Right lobe of liver (tissue), 4 donors: ENCODE measurements at regions not wholly inside any gene's neighbourhood (a gene's known extent, or its start where the extent isn't known, plus 50 kb on each side); places are given as distances from the start of the nearest gene placed in this dataset.

ENCODE experiments used
- POLR2A ChIP-seq: fragments of 450-650 bp; IDR thresholded peaks from one replicate; pipeline ENCODE4 v1.6.1; 2017; ENCODE audit warnings: antibody characterized with exemption, mild to moderate bottlenecking
- TF ChIP-seq, protein P1 (sequence below), 4 donors: fragments of 200-600 bp in 3 of 4; fragments of 450-650 bp in 1 of 4; IDR thresholded peaks; one replicate each; pipeline versions ENCODE4 v1.5.1 to v1.8.0; 2016 to 2022; ENCODE audit warnings: antibody characterized with exemption in 4 of 4, mild to moderate bottlenecking in 2 of 4
- donor health status: DM: no; HTN: no; CAD: no.
- donor health status: DM: no; HTN: no; CAD: no.
- donor health status: DM: no; HTN: yes; CAD: no.

DNA sequence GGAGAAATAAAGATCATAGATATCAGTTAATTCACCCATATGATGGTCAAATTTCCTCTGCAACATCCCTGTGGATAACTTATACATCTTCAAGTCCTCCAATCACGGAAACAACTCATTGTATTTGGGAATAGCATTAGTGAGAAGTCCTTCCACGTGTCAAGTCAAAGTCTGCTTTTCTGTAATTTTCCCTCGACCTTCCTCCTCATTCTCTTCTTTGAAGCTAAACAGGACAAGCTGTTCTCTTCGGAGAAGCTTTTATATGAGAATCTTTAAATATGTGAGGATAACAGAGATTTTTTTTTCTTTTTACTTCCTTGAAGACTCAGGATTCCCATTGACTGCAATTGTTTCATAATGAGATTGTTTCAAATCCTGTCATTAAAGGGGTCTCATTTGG is 230.4 kb downstream of the ZPLD1 start:
- TF ChIP-seq, protein P1, sequence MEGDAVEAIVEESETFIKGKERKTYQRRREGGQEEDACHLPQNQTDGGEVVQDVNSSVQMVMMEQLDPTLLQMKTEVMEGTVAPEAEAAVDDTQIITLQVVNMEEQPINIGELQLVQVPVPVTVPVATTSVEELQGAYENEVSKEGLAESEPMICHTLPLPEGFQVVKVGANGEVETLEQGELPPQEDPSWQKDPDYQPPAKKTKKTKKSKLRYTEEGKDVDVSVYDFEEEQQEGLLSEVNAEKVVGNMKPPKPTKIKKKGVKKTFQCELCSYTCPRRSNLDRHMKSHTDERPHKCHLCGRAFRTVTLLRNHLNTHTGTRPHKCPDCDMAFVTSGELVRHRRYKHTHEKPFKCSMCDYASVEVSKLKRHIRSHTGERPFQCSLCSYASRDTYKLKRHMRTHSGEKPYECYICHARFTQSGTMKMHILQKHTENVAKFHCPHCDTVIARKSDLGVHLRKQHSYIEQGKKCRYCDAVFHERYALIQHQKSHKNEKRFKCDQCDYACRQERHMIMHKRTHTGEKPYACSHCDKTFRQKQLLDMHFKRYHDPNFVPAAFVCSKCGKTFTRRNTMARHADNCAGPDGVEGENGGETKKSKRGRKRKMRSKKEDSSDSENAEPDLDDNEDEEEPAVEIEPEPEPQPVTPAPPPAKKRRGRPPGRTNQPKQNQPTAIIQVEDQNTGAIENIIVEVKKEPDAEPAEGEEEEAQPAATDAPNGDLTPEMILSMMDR (IDR thresholded peaks at IDR 0.05) = no peak
- TF ChIP-seq POLR2A = no peak
